WTC11 (cell line): ENCODE measurements at regions not wholly inside any gene's neighbourhood (a gene's known extent, or its start where the extent isn't known, plus 50 kb on each side); places are given as distances from the start of the nearest gene placed in this dataset.

Experiments
- ATAC-seq: fragments of 200-7000 bp; cut with Tn5 transposase; 2 replicates; pipeline ENCODE4 v1.10.0; 2021; ENCODE audit warnings: mild to moderate bottlenecking, moderate library complexity
- CTCF ChIA-PET: fragments of 300-600 bp; sonication (Branson Sonifier 250); formaldehyde crosslinking; loops from one replicate; lab custom pipeline; 2021; ENCODE audit warnings: antibody characterized with exemption; lab: Charles Lee
- POLR2A ChIA-PET: fragments of 350-600 bp; sonication (Branson Sonifier 250); formaldehyde crosslinking; loops from one replicate; lab custom pipeline; 2021; ENCODE audit warnings: antibody characterized with exemption; lab: Charles Lee
- DNase-seq: peaks from one replicate; pipeline ENCODE4 v3.0.0; 2021; ENCODE audit warnings: low spot score
- H3K27ac Mint-ChIP-seq: 2 replicates; pipeline ENCODE4 v1.8.0; 2021; ENCODE audit warnings: mixed read lengths
- H3K27me3 Mint-ChIP-seq: 2 replicates; pipeline ENCODE4 v1.8.0; 2021; ENCODE audit warnings: low read depth, mild to moderate bottlenecking, moderate library complexity, mixed read lengths
- H3K36me3 Mint-ChIP-seq: 2 replicates; pipeline ENCODE4 v1.8.0; 2021; ENCODE audit warnings: mixed read lengths
- H3K4me1 Mint-ChIP-seq: 2 replicates; pipeline ENCODE4 v1.8.0; 2022; ENCODE audit warnings: mixed read lengths
- H3K4me3 Mint-ChIP-seq: 2 replicates; pipeline ENCODE4 v1.8.0; 2021; ENCODE audit warnings: mild to moderate bottlenecking, moderate library complexity, mixed read lengths
- H3K9me3 Mint-ChIP-seq: 2 replicates; pipeline ENCODE4 v1.8.0; 2021; ENCODE audit warnings: mixed read lengths
- CBFB ChIP-seq: sonication (generic); formaldehyde crosslinking; IDR thresholded peaks from 2 replicates; pipeline ENCODE4 v1.8.1; 2022; ENCODE audit warnings: mild to moderate bottlenecking, low read depth, missing genetic modification reagents
- FOXJ3 ChIP-seq: sonication (generic); formaldehyde crosslinking; IDR thresholded peaks from 2 replicates; pipeline ENCODE4 v1.9.0; 2021; ENCODE audit warnings: missing genetic modification reagents, mild to moderate bottlenecking, borderline replicate concordance
- FOXK1 ChIP-seq: sonication (generic); formaldehyde crosslinking; IDR thresholded peaks from 2 replicates; pipeline ENCODE4 v1.8.0; 2022; ENCODE audit warnings: mild to moderate bottlenecking, moderate library complexity, missing genetic modification reagents
- GTF2I ChIP-seq: fragments of 250-450 bp; sonication (Bioruptor Pico); conservative IDR thresholded peaks from 2 replicates; pipeline ENCODE4 v1.4.0; 2021; ENCODE audit warnings: mild to moderate bottlenecking
- IRF2 ChIP-seq: sonication (generic); formaldehyde crosslinking; IDR thresholded peaks from 2 replicates; pipeline ENCODE4 v1.8.0; 2022; ENCODE audit warnings: low read depth, missing genetic modification reagents, borderline replicate concordance
- TCF7 ChIP-seq: sonication (generic); formaldehyde crosslinking; IDR thresholded peaks from 2 replicates; pipeline ENCODE4 v1.8.0; 2022; ENCODE audit warnings: mild to moderate bottlenecking, low read depth, missing genetic modification reagents, moderate library complexity
- TEAD4 ChIP-seq: sonication (generic); formaldehyde crosslinking; IDR thresholded peaks from 2 replicates; pipeline ENCODE4 v1.8.0; 2022; ENCODE audit warnings: mild to moderate bottlenecking, missing genetic modification reagents
- ZNF121 ChIP-seq: sonication (generic); formaldehyde crosslinking; IDR thresholded peaks from 2 replicates; pipeline ENCODE4 v1.8.0; 2023; ENCODE audit warnings: missing genetic modification reagents
- ZNF263 ChIP-seq: sonication (generic); formaldehyde crosslinking; IDR thresholded peaks from 2 replicates; pipeline ENCODE4 v1.8.1; 2022; ENCODE audit warnings: low read depth, mild to moderate bottlenecking, moderate library complexity, missing genetic modification reagents
- ZNF396 ChIP-seq: fragments of 250-450 bp; sonication (Bioruptor Pico); IDR thresholded peaks from 2 replicates; pipeline ENCODE4 v1.8.0; 2021; ENCODE audit warnings: mild to moderate bottlenecking, moderate library complexity, borderline replicate concordance
- ZNF423 ChIP-seq: fragments of 250-450 bp; sonication (Bioruptor Pico); IDR thresholded peaks from 2 replicates; pipeline ENCODE4 v2.1.2; 2022; ENCODE audit warnings: mild to moderate bottlenecking, moderate library complexity
- TF ChIP-seq, protein P1 (sequence below): fragments of 200-600 bp; IDR thresholded peaks from 2 replicates; pipeline ENCODE4 v1.8.0; 2022; ENCODE audit warnings: antibody characterized with exemption
- TF ChIP-seq, protein P2 (sequence below): fragments of 250-450 bp; sonication (Bioruptor Pico); conservative IDR thresholded peaks from 2 replicates; pipeline ENCODE4 v1.9.0; 2021; ENCODE audit warnings: mild to moderate bottlenecking
- TF ChIP-seq, protein P3 (sequence below): sonication (generic); formaldehyde crosslinking; IDR thresholded peaks from 2 replicates; pipeline ENCODE4 v1.8.1; 2022; ENCODE audit warnings: mild to moderate bottlenecking, missing genetic modification reagents, moderate library complexity, borderline replicate concordance
- TF ChIP-seq, protein P4 (sequence below): sonication (generic); formaldehyde crosslinking; IDR thresholded peaks from 2 replicates; pipeline ENCODE4 v1.8.1; 2023; ENCODE audit warnings: mild to moderate bottlenecking, missing genetic modification reagents, borderline replicate concordance
- TF ChIP-seq, protein P5 (sequence below): sonication (generic); formaldehyde crosslinking; IDR thresholded peaks from 2 replicates; pipeline ENCODE4 v1.8.0; 2023; ENCODE audit warnings: missing genetic modification reagents, mild to moderate bottlenecking, borderline replicate concordance
- TF ChIP-seq, protein P6 (sequence below): fragments of 250-450 bp; sonication (Bioruptor Pico); IDR thresholded peaks from 2 replicates; pipeline ENCODE4 v1.9.0; 2021; ENCODE audit warnings: mild to moderate bottlenecking
- TF ChIP-seq, protein P7 (sequence below): sonication (generic); formaldehyde crosslinking; IDR thresholded peaks from 2 replicates; pipeline ENCODE4 v1.8.1; 2023; ENCODE audit warnings: mild to moderate bottlenecking, missing genetic modification reagents, moderate library complexity
- TF ChIP-seq, protein P8 (sequence below): fragments of 250-450 bp; sonication (Bioruptor Pico); IDR thresholded peaks from 2 replicates; pipeline ENCODE4 v1.9.0; 2021; ENCODE audit warnings: moderate library complexity, mild to moderate bottlenecking, inconsistent platforms, borderline replicate concordance

DNA sequence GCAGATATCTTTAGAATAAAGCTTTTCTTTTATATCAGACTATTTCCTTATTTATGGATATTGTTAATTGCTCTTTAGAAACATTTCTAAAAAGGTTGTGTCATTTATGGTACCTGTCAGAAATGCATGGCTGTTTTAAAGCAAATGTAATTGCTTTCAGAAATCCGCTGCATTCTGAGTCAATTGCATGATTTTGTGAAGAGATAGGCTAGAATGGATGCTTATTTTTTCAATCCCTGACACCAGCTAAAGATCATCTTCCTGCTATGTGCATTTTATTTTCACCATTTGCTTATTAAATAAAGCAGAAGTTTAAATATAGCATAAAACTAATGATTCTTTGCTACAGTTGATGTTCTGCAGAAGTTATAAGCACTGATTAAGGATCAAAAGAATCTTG is 170.2 kb upstream of the C9orf72 start:
- peaks cover 21% of the 10 kb centered on the region for H3K36me3 Mint-ChIP-seq
- ChIA-PET POLR2A (no interaction called here), CTCF (no interaction called here)
- DNase-seq: no peak
- TF ChIP-seq CBFB (CRISPR knock-in tag) (no peak), ZNF263 (CRISPR knock-in tag) (no peak), IRF2 (CRISPR knock-in tag) (no peak), GTF2I (no peak), FOXK1 (CRISPR knock-in tag) (no peak), ZNF423 (CRISPR knock-in tag) (no peak), ZNF396 (CRISPR knock-in tag) (no peak), ZNF121 (CRISPR knock-in tag) (no peak), FOXJ3 (no peak), TEAD4 (CRISPR knock-in tag) (no peak), TCF7 (CRISPR knock-in tag) (no peak)
- TF ChIP-seq, protein P1, sequence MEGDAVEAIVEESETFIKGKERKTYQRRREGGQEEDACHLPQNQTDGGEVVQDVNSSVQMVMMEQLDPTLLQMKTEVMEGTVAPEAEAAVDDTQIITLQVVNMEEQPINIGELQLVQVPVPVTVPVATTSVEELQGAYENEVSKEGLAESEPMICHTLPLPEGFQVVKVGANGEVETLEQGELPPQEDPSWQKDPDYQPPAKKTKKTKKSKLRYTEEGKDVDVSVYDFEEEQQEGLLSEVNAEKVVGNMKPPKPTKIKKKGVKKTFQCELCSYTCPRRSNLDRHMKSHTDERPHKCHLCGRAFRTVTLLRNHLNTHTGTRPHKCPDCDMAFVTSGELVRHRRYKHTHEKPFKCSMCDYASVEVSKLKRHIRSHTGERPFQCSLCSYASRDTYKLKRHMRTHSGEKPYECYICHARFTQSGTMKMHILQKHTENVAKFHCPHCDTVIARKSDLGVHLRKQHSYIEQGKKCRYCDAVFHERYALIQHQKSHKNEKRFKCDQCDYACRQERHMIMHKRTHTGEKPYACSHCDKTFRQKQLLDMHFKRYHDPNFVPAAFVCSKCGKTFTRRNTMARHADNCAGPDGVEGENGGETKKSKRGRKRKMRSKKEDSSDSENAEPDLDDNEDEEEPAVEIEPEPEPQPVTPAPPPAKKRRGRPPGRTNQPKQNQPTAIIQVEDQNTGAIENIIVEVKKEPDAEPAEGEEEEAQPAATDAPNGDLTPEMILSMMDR: no peak
- TF ChIP-seq, protein P2, sequence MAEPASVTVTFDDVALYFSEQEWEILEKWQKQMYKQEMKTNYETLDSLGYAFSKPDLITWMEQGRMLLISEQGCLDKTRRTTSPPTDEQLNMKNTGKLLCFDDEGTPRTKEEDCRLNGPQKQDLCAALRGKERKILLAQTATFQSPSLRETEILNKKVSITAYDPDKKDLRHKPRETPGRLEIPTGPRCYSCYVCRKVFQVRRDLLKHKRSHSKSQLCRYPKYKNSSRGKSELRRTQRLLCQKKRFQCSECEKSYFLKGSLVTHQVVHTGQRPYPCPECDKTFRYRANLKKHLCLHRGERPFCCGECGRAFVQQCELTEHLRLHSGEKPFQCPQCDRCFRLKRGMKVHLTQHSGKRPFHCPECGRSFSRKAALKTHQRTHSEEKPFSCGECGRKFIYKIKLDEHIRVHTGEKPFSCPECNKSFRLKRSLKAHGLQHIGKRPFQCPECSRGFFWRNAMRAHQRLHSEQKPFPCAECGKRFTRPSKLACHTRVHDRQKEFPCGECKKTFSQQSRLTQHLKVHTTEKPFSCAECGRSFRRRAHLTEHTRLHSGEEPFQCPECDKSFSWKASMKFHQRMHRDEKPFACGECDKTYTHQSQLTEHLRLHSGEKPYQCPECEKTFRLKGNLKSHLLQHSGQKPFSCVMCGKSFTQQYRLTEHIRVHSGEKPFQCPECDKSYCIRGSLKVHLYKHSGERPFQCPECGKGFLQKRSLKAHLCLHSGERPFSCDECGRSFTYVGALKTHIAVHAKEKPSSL: no peak
- TF ChIP-seq, protein P3, sequence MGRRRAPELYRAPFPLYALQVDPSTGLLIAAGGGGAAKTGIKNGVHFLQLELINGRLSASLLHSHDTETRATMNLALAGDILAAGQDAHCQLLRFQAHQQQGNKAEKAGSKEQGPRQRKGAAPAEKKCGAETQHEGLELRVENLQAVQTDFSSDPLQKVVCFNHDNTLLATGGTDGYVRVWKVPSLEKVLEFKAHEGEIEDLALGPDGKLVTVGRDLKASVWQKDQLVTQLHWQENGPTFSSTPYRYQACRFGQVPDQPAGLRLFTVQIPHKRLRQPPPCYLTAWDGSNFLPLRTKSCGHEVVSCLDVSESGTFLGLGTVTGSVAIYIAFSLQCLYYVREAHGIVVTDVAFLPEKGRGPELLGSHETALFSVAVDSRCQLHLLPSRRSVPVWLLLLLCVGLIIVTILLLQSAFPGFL (CRISPR knock-in tag): no peak
- TF ChIP-seq, protein P4, sequence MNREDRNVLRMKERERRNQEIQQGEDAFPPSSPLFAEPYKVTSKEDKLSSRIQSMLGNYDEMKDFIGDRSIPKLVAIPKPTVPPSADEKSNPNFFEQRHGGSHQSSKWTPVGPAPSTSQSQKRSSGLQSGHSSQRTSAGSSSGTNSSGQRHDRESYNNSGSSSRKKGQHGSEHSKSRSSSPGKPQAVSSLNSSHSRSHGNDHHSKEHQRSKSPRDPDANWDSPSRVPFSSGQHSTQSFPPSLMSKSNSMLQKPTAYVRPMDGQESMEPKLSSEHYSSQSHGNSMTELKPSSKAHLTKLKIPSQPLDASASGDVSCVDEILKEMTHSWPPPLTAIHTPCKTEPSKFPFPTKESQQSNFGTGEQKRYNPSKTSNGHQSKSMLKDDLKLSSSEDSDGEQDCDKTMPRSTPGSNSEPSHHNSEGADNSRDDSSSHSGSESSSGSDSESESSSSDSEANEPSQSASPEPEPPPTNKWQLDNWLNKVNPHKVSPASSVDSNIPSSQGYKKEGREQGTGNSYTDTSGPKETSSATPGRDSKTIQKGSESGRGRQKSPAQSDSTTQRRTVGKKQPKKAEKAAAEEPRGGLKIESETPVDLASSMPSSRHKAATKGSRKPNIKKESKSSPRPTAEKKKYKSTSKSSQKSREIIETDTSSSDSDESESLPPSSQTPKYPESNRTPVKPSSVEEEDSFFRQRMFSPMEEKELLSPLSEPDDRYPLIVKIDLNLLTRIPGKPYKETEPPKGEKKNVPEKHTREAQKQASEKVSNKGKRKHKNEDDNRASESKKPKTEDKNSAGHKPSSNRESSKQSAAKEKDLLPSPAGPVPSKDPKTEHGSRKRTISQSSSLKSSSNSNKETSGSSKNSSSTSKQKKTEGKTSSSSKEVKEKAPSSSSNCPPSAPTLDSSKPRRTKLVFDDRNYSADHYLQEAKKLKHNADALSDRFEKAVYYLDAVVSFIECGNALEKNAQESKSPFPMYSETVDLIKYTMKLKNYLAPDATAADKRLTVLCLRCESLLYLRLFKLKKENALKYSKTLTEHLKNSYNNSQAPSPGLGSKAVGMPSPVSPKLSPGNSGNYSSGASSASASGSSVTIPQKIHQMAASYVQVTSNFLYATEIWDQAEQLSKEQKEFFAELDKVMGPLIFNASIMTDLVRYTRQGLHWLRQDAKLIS (CRISPR knock-in tag): no peak
- TF ChIP-seq, protein P5, sequence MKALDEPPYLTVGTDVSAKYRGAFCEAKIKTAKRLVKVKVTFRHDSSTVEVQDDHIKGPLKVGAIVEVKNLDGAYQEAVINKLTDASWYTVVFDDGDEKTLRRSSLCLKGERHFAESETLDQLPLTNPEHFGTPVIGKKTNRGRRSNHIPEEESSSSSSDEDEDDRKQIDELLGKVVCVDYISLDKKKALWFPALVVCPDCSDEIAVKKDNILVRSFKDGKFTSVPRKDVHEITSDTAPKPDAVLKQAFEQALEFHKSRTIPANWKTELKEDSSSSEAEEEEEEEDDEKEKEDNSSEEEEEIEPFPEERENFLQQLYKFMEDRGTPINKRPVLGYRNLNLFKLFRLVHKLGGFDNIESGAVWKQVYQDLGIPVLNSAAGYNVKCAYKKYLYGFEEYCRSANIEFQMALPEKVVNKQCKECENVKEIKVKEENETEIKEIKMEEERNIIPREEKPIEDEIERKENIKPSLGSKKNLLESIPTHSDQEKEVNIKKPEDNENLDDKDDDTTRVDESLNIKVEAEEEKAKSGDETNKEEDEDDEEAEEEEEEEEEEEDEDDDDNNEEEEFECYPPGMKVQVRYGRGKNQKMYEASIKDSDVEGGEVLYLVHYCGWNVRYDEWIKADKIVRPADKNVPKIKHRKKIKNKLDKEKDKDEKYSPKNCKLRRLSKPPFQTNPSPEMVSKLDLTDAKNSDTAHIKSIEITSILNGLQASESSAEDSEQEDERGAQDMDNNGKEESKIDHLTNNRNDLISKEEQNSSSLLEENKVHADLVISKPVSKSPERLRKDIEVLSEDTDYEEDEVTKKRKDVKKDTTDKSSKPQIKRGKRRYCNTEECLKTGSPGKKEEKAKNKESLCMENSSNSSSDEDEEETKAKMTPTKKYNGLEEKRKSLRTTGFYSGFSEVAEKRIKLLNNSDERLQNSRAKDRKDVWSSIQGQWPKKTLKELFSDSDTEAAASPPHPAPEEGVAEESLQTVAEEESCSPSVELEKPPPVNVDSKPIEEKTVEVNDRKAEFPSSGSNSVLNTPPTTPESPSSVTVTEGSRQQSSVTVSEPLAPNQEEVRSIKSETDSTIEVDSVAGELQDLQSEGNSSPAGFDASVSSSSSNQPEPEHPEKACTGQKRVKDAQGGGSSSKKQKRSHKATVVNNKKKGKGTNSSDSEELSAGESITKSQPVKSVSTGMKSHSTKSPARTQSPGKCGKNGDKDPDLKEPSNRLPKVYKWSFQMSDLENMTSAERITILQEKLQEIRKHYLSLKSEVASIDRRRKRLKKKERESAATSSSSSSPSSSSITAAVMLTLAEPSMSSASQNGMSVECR (CRISPR knock-in tag): no peak
- TF ChIP-seq, protein P6, sequence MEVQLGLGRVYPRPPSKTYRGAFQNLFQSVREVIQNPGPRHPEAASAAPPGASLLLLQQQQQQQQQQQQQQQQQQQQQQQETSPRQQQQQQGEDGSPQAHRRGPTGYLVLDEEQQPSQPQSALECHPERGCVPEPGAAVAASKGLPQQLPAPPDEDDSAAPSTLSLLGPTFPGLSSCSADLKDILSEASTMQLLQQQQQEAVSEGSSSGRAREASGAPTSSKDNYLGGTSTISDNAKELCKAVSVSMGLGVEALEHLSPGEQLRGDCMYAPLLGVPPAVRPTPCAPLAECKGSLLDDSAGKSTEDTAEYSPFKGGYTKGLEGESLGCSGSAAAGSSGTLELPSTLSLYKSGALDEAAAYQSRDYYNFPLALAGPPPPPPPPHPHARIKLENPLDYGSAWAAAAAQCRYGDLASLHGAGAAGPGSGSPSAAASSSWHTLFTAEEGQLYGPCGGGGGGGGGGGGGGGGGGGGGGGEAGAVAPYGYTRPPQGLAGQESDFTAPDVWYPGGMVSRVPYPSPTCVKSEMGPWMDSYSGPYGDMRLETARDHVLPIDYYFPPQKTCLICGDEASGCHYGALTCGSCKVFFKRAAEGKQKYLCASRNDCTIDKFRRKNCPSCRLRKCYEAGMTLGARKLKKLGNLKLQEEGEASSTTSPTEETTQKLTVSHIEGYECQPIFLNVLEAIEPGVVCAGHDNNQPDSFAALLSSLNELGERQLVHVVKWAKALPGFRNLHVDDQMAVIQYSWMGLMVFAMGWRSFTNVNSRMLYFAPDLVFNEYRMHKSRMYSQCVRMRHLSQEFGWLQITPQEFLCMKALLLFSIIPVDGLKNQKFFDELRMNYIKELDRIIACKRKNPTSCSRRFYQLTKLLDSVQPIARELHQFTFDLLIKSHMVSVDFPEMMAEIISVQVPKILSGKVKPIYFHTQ (CRISPR knock-in tag): no peak
- TF ChIP-seq, protein P7, sequence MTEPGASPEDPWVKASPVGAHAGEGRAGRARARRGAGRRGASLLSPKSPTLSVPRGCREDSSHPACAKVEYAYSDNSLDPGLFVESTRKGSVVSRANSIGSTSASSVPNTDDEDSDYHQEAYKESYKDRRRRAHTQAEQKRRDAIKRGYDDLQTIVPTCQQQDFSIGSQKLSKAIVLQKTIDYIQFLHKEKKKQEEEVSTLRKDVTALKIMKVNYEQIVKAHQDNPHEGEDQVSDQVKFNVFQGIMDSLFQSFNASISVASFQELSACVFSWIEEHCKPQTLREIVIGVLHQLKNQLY: no peak
- TF ChIP-seq, protein P8, sequence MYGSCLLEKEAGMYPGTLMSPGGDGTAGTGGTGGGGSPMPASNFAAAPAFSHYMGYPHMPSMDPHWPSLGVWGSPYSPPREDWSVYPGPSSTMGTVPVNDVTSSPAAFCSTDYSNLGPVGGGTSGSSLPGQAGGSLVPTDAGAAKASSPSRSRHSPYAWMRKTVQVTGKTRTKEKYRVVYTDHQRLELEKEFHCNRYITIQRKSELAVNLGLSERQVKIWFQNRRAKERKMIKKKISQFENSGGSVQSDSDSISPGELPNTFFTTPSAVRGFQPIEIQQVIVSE (CRISPR knock-in tag): no peak
- no peaks in the 10 kb centered on the region; the same call in 1 of the 2 replicates for H3K27me3 Mint-ChIP-seq
- no peak overlapping the region for H3K27ac Mint-ChIP-seq
- no peak overlapping the region for H3K4me3 Mint-ChIP-seq
- ATAC-seq: no peak
- peaks cover 22% of the 10 kb centered on the region for H3K4me1 Mint-ChIP-seq
- H3K9me3 Mint-ChIP-seq: peaks cover 38% of the 10 kb centered on the region
